Breast epithelium (tissue), 3 donors: ENCODE measurements at regions not wholly inside any gene's neighbourhood (a gene's known extent, or its start where the extent isn't known, plus 50 kb on each side); places are given as distances from the start of the nearest gene placed in this dataset.

Experiments used
- CTCF ChIP-seq, 3 donors: fragments of 450-650 bp; IDR thresholded peaks; one replicate each; pipeline ENCODE4 v1.5.1; 2016 to 2017; ENCODE audit warnings: antibody characterized with exemption in 3 of 3, mild to moderate bottlenecking in 3 of 3, moderate library complexity in 3 of 3
- POLR2A ChIP-seq: fragments of 450-650 bp; IDR thresholded peaks from one replicate; pipeline ENCODE4 v1.6.1; 2016; ENCODE audit warnings: antibody characterized with exemption, mild to moderate bottlenecking, moderate library complexity

GRCh38 chr4:123520325-123520724 is 123.7 kb downstream of the SPRY1 start:
- TF ChIP-seq POLR2A: no peak
- TF ChIP-seq CTCF (IDR thresholded peaks at IDR 0.05): no peak
